Right atrium auricular region (tissue), 2 donors: ENCODE measurements at regions not wholly inside any gene's neighbourhood (a gene's known extent, or its start where the extent isn't known, plus 50 kb on each side); places are given as distances from the start of the nearest gene placed in this dataset.
A peak's percentile ranks its signal among the peaks of the same experiment; 100 is the strongest.

Source experiments
- DNase-seq: peaks from one replicate; pipeline ENCODE4 v3.0.0-alpha.2; 2019; ENCODE audit warnings: low spot score
- H3K27ac ChIP-seq, 2 donors: fragments of 200-600 bp; sonication (generic); 1 replicate in 1 of 2; 2 replicates in 1 of 2; pipeline ENCODE4 v1.5.1; 2016 to 2019
- H3K27me3 ChIP-seq, 2 donors: fragments of 200-600 bp; sonication (generic); one replicate each; pipeline versions ENCODE4 v1.5.1 to v1.6.0; 2017 to 2019
- H3K36me3 ChIP-seq: fragments of 200-600 bp; sonication (generic); one replicate; pipeline ENCODE4 v1.5.1; 2016
- H3K4me1 ChIP-seq, 2 donors: fragments of 200-600 bp; sonication (generic); one replicate each; pipeline versions ENCODE4 v1.5.1 to v1.6.0; 2017 to 2019
- H3K4me3 ChIP-seq, 2 donors: fragments of 200-600 bp; sonication (generic); 1 replicate in 1 of 2; 2 replicates in 1 of 2; pipeline ENCODE4 v1.5.1; 2017 to 2019; ENCODE audit warnings: mild to moderate bottlenecking in 1 of 2, moderate library complexity in 1 of 2
- H3K9me3 ChIP-seq, 2 donors: fragments of 200-600 bp; sonication (generic); one replicate each; pipeline ENCODE4 v1.5.1; 2019
- CTCF ChIP-seq, 2 donors: fragments of 200-600 bp; sonication (generic); IDR thresholded peaks; one replicate each; pipeline ENCODE4 v1.5.1; 2019; ENCODE audit warnings: antibody characterized with exemption in 2 of 2

- no peaks in the 10 kb centered on the region for H3K9me3 ChIP-seq
- TF ChIP-seq CTCF (IDR thresholded peaks at IDR 0.05), result no peak
- no peak overlapping the region for H3K4me3 ChIP-seq
- DNase-seq, result no peak
- H3K27ac ChIP-seq, result no peak overlapping the region
- H3K4me1 ChIP-seq, result no peaks in the 10 kb centered on the region
- H3K27me3 ChIP-seq, result no peaks in the 10 kb centered on the region
- H3K36me3 ChIP-seq, result no peaks in the 10 kb centered on the region
Observed at GRCh38 chr2:226189061-226189460, 610.6 kb downstream of the IRS1 start.

DNA sequence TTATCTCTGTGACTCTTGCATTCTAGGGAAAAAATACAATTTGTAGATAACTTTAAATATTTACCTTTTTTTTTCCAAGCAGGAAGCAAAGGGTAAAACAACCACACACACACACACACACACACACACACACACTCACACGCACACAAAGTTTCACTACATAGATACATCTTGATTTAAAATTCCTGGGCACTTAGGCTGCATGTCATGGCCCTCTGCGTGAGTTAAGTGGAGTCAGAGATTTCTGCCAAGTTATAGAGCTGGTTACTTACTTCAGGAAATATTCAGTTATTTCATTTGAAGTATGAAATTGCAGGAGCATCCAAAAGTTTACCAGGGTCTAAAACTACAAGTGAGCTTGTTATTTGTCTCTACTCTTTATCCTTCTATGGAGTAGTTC lies 612.0 kb downstream of the IRS1 start:
- no peak for TF ChIP-seq CTCF (IDR thresholded peaks at IDR 0.05)
- no peaks in the 10 kb centered on the region for H3K36me3 ChIP-seq
- no peaks in the 10 kb centered on the region for H3K27me3 ChIP-seq
- H3K4me3 ChIP-seq, result no peak overlapping the region
- no peak overlapping the region for H3K27ac ChIP-seq
- no peaks in the 10 kb centered on the region for H3K9me3 ChIP-seq
- no peak for DNase-seq
- H3K4me1 ChIP-seq, result no peaks in the 10 kb centered on the region

- Histone ChIP-seq H3K9me3 (no peaks in the 10 kb centered on the region), H3K27ac (no peak overlapping the region), H3K4me3 (no peak overlapping the region), H3K27me3 (no peaks in the 10 kb centered on the region), H3K4me1 (no peaks in the 10 kb centered on the region), H3K36me3 (no peaks in the 10 kb centered on the region)
- DNase-seq, result no peak
- TF ChIP-seq CTCF (IDR thresholded peaks at IDR 0.05), result no peak
Observed at GRCh38 chr2:226187156-226187555, 612.5 kb downstream of the IRS1 start.

- Histone ChIP-seq H3K9me3 (no peaks in the 10 kb centered on the region), H3K27me3 (no peaks in the 10 kb centered on the region), H3K4me1 (no peaks in the 10 kb centered on the region), H3K36me3 (no peaks in the 10 kb centered on the region), H3K27ac (peak overlapping the region in 1 of 2 donors; percentile 35), H3K4me3 (no peak overlapping the region)
- no peak for DNase-seq
- TF ChIP-seq CTCF (IDR thresholded peaks at IDR 0.05), result no peak
Observed at GRCh38 chr2:226185616-226186211, 613.9 kb downstream of the IRS1 start.

DNA sequence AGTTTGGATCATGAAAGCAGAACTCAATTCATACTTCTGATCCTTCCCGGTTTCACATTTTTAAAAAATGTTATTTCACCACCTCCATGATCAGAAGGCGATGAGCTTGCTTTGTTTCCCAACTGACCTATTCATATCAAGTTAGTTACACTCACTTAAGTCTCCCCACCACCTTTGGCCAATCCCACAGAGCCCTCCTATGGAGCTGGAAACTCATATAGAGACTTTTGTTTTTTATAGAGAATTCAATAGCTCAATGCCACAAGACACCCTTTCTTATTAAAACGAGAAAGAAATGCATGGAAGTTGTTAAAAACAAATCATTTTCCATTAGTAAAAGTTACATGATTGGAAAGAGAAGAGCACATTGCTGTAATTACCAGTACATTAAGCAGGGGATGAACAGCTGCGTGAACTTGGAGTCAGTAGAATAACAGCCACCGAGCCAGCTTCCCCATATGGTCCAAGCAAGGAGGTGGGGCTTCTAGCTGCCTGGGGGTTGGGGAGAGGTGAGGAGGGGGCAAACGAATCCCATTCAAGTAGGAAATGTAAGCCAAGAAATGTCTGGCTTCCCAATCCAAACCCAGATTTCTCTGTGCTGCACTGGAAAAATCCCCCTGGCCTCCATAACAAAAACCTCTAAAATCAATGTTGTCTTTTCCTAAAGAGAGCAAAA lies 614.5 kb downstream of the IRS1 start:
- Histone ChIP-seq H3K9me3 (no peaks in the 10 kb centered on the region), H3K36me3 (no peaks in the 10 kb centered on the region), H3K27me3 (no peaks in the 10 kb centered on the region), H3K4me3 (no peak overlapping the region), H3K4me1 (no peaks in the 10 kb centered on the region), H3K27ac (peak overlapping the region in 1 of 2 donors; percentile 35)
- no peak for DNase-seq
- no peak for TF ChIP-seq CTCF (IDR thresholded peaks at IDR 0.05)

- TF ChIP-seq CTCF (IDR thresholded peaks at IDR 0.05), result no peak
- no peaks in the 10 kb centered on the region for H3K9me3 ChIP-seq
- H3K36me3 ChIP-seq, result no peaks in the 10 kb centered on the region
- H3K4me3 ChIP-seq, result no peak overlapping the region
- H3K27me3 ChIP-seq, result no peaks in the 10 kb centered on the region
- no peaks in the 10 kb centered on the region for H3K4me1 ChIP-seq
- DNase-seq, result no peak
- H3K27ac ChIP-seq, result no peak overlapping the region
Observed at GRCh38 chr2:226184540-226184939, 615.1 kb downstream of the IRS1 start.
